ENCODE measurements at regions not wholly inside any gene's neighbourhood (a gene's known extent, or its start where the extent isn't known, plus 50 kb on each side); places are given as distances from the start of the nearest gene placed in this dataset.

DNA sequence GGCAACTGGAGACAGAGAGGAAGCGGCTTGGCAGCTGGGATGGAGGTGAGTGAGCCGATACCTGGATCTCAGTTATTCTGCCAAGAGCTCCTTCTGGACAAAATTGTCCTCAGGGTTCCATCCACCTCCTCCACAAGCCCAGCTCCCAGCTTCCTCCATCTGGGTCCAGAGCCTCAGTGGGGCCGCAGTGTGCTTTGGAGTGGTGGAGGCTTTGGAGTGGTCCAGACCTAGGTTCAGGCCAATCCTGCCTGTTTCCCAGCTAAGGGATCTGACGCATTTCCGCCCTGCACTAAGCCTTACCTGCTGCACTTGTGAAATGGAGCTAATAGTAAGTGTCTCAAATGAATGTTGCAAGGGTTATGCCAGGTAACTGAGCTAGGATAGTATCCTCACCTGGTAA is 355.7 kb upstream of the SHH start:
- TF ChIP-seq, protein P1, sequence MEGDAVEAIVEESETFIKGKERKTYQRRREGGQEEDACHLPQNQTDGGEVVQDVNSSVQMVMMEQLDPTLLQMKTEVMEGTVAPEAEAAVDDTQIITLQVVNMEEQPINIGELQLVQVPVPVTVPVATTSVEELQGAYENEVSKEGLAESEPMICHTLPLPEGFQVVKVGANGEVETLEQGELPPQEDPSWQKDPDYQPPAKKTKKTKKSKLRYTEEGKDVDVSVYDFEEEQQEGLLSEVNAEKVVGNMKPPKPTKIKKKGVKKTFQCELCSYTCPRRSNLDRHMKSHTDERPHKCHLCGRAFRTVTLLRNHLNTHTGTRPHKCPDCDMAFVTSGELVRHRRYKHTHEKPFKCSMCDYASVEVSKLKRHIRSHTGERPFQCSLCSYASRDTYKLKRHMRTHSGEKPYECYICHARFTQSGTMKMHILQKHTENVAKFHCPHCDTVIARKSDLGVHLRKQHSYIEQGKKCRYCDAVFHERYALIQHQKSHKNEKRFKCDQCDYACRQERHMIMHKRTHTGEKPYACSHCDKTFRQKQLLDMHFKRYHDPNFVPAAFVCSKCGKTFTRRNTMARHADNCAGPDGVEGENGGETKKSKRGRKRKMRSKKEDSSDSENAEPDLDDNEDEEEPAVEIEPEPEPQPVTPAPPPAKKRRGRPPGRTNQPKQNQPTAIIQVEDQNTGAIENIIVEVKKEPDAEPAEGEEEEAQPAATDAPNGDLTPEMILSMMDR (IDR thresholded peaks at IDR 0.05; ENCODE audit: extremely low read depth, missing control alignments): no peak
- no peak for DNase-seq (ENCODE audit: low spot score)

- no peak for DNase-seq (ENCODE audit: low spot score)
- TF ChIP-seq, protein P1 (IDR thresholded peaks at IDR 0.05; ENCODE audit: extremely low read depth, missing control alignments): no peak
Observed at GRCh38 chr7:156167417-156167807, 355.1 kb upstream of the SHH start.

GRCh38 chr7:156166692-156167416 is 354.6 kb upstream of the SHH start:
- no peak for DNase-seq (ENCODE audit: low spot score)
- TF ChIP-seq, protein P1 (IDR thresholded peaks at IDR 0.05; ENCODE audit: extremely low read depth, missing control alignments): no peak

DNA sequence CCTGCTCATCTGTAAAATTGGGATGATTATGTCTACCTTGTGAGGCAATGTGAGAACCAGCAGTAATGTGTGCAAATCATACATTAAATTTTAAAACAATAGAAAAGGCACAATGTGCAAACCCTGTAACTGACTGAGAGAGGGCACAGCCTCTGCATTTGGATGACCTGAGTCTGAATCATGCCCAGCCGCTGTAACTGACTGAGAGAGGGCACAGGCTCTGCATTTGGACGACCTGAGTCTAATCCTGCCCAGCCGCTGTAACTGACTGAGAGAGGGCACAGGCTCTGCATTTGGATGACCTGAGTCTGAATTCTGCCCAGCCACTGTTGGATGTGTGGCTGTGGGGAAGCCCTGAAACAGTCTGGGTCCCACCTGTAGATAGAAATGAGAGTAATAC is 351.5 kb upstream of the SHH start:
- TF ChIP-seq, protein P1 (IDR thresholded peaks at IDR 0.05; ENCODE audit: extremely low read depth, missing control alignments): no peak
- DNase-seq (ENCODE audit: low spot score): no peak

- DNase-seq (ENCODE audit: low spot score): no peak
- TF ChIP-seq, protein P1 (IDR thresholded peaks at IDR 0.05; ENCODE audit: extremely low read depth, missing control alignments): no peak
Observed at GRCh38 chr7:156162451-156162850, 350.2 kb upstream of the SHH start.

GRCh38 chr7:156160811-156161210 is 348.5 kb upstream of the SHH start:
- TF ChIP-seq, protein P1 (IDR thresholded peaks at IDR 0.05; ENCODE audit: extremely low read depth, missing control alignments): no peak
- DNase-seq (ENCODE audit: low spot score): no peak

- TF ChIP-seq, protein P1 (IDR thresholded peaks at IDR 0.05; ENCODE audit: extremely low read depth, missing control alignments): no peak
- no peak for DNase-seq (ENCODE audit: low spot score)
Observed at GRCh38 chr7:156158693-156159092, 346.4 kb upstream of the SHH start.
